OCI-LY7 (cell line): ENCODE measurements at regions not wholly inside any gene's neighbourhood (a gene's known extent, or its start where the extent isn't known, plus 50 kb on each side); places are given as distances from the start of the nearest gene placed in this dataset.

ENCODE experiments used
- CTCF ChIP-seq: fragments of 200-600 bp; sonication (generic); conservative IDR thresholded peaks from 2 replicates; pipeline ENCODE4 v1.5.1; 2014; ENCODE audit warnings: mild to moderate bottlenecking, antibody characterized with exemption, low read length, moderate library complexity, mixed read lengths
- EZH2phosphoT487 ChIP-seq: fragments of 200-600 bp; sonication (generic); IDR thresholded peaks from 2 replicates; pipeline ENCODE4 v1.6.1; 2018; ENCODE audit warnings: low read depth, borderline replicate concordance, mild to moderate bottlenecking, mixed run types, antibody characterized with exemption, low read length, moderate library complexity, mixed read lengths

- TF ChIP-seq CTCF (no peak), EZH2phosphoT487 (no peak)
Measured at GRCh38 chr7:54469740-54470139, 72.4 kb upstream of the VSTM2A start.
